ENCODE measurements at regions not wholly inside any gene's neighbourhood (a gene's known extent, or its start where the extent isn't known, plus 50 kb on each side); places are given as distances from the start of the nearest gene placed in this dataset.
A peak's percentile ranks its signal among the peaks of the same experiment; 100 is the strongest.

DNA sequence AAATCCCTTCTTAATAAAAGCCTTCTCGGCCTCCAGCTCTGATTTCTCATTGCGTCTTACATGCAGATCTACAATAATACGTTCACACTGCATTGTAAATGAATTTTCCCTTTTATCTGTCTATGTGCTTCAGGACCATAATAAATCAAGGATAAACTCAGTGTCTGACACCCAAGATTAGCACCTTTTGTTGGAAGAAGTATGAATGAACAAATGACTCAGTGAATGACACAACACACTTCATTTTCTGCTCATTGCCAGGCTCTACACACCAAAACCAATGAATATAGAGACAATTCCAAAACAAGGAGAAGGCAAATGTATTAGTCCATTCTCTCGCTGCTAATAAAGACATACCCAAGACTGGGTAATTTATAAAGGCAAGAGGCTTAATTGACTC lies 1224.4 kb downstream of the EFNB2 start:
- Histone ChIP-seq H3K27me3 (ENCODE audit: control insufficient read depth, insufficient read depth, low read length) (no peaks in the 10 kb centered on the region), H3K36me3 (ENCODE audit: control insufficient read depth, insufficient read depth, low read length) (no peaks in the 10 kb centered on the region), H3K4me3 (ENCODE audit: low read depth, low read length) (no peak overlapping the region)
- DNase-seq (ENCODE audit: low read depth) (peak; percentile 26), FAIRE-seq (no peak)
- TF ChIP-seq, protein P1, sequence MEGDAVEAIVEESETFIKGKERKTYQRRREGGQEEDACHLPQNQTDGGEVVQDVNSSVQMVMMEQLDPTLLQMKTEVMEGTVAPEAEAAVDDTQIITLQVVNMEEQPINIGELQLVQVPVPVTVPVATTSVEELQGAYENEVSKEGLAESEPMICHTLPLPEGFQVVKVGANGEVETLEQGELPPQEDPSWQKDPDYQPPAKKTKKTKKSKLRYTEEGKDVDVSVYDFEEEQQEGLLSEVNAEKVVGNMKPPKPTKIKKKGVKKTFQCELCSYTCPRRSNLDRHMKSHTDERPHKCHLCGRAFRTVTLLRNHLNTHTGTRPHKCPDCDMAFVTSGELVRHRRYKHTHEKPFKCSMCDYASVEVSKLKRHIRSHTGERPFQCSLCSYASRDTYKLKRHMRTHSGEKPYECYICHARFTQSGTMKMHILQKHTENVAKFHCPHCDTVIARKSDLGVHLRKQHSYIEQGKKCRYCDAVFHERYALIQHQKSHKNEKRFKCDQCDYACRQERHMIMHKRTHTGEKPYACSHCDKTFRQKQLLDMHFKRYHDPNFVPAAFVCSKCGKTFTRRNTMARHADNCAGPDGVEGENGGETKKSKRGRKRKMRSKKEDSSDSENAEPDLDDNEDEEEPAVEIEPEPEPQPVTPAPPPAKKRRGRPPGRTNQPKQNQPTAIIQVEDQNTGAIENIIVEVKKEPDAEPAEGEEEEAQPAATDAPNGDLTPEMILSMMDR (IDR thresholded peaks at IDR 0.05; ENCODE audit: insufficient read depth, low read length, severe bottlenecking), result no peak

- DNase-seq (ENCODE audit: low read depth) (no peak), FAIRE-seq (no peak)
- TF ChIP-seq, protein P1 (IDR thresholded peaks at IDR 0.05; ENCODE audit: insufficient read depth, low read length, severe bottlenecking), result no peak
These were observed 1227.7 kb downstream of the EFNB2 start for GRCh38 chr13:105307776-105308175.

GRCh38 chr13:105297839-105298238 lies 1237.6 kb downstream of the EFNB2 start:
- no peak for FAIRE-seq
- Histone ChIP-seq H3K36me3 (ENCODE audit: control insufficient read depth, insufficient read depth, low read length) (no peaks in the 10 kb centered on the region), H3K4me3 (ENCODE audit: low read depth, low read length) (no peak overlapping the region), H3K27me3 (ENCODE audit: control insufficient read depth, insufficient read depth, low read length) (no peaks in the 10 kb centered on the region)
- TF ChIP-seq, protein P1 (IDR thresholded peaks at IDR 0.05; ENCODE audit: insufficient read depth, low read length, severe bottlenecking), result no peak
- no peak for DNase-seq (ENCODE audit: low read depth)

More at GRCh38 chr13:105307776-105308175, 1227.7 kb downstream of the EFNB2 start:
- no peaks in the 10 kb centered on the region for H3K36me3 ChIP-seq (ENCODE audit: control insufficient read depth, insufficient read depth, low read length)
- no peaks in the 10 kb centered on the region for H3K27me3 ChIP-seq (ENCODE audit: control insufficient read depth, insufficient read depth, low read length)
- no peak overlapping the region for H3K4me3 ChIP-seq (ENCODE audit: low read depth, low read length)

DNA sequence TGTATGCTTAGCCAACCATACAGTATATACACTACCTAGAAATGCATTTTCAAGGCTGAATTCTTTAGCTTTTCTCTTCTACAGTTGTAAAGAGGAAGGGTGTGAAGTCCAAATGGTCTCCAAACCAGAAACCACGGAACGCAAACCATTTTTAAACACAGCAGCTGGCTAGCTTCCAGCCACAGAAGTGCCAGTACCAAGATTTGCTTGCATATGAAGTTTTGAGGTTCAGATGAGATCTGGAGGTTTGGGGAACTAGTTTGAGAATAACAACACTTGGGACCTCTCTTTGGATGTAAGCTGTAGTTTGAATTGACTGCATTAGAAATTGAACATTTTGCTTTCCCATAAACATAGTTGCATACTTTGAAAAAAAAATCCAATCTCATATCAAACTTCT lies 1243.5 kb downstream of the EFNB2 start:
- no peak for FAIRE-seq
- TF ChIP-seq, protein P1 (IDR thresholded peaks at IDR 0.05; ENCODE audit: insufficient read depth, low read length, severe bottlenecking), result no peak
- DNase-seq (ENCODE audit: low read depth), result no peak
- H3K36me3 ChIP-seq (ENCODE audit: control insufficient read depth, insufficient read depth, low read length), result no peaks in the 10 kb centered on the region
- H3K4me3 ChIP-seq (ENCODE audit: low read depth, low read length), result no peak overlapping the region
- no peaks in the 10 kb centered on the region for H3K27me3 ChIP-seq (ENCODE audit: control insufficient read depth, insufficient read depth, low read length)

GRCh38 chr13:105290596-105290995 lies 1244.9 kb downstream of the EFNB2 start:
- no peaks in the 10 kb centered on the region for H3K36me3 ChIP-seq (ENCODE audit: control insufficient read depth, insufficient read depth, low read length)
- TF ChIP-seq, protein P1 (IDR thresholded peaks at IDR 0.05; ENCODE audit: insufficient read depth, low read length, severe bottlenecking), result no peak
- H3K27me3 ChIP-seq (ENCODE audit: control insufficient read depth, insufficient read depth, low read length), result no peaks in the 10 kb centered on the region
- DNase-seq (ENCODE audit: low read depth), result no peak
- H3K4me3 ChIP-seq (ENCODE audit: low read depth, low read length), result no peak overlapping the region
- FAIRE-seq, result no peak

DNA sequence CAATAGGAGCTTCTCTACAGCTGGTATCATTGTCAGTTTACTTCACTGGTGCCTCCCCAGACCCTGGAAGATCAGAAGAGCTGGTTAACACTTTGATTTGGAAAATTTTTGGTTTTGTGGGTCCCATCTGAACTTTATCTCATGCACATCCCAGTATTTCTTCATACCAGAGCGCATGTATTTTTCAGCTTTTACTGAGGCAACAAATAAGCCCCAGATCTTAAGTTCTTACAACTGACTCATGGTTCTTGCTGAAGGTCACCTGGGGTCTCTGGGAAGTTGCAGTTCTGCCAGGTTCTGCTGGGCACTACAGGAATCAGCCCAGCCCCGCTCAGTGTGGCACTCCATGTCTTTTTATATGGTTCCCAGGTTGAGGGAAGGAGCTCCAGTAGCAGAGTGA lies 1249.9 kb downstream of the EFNB2 start:
- DNase-seq (ENCODE audit: low read depth) (no peak), FAIRE-seq (no peak)
- H3K27me3 ChIP-seq (ENCODE audit: control insufficient read depth, insufficient read depth, low read length), result no peaks in the 10 kb centered on the region
- TF ChIP-seq, protein P1 (IDR thresholded peaks at IDR 0.05; ENCODE audit: insufficient read depth, low read length, severe bottlenecking), result no peak
- H3K36me3 ChIP-seq (ENCODE audit: control insufficient read depth, insufficient read depth, low read length), result no peaks in the 10 kb centered on the region
- no peak overlapping the region for H3K4me3 ChIP-seq (ENCODE audit: low read depth, low read length)
